GM18868 (cell line): ENCODE measurements at regions not wholly inside any gene's neighbourhood (a gene's known extent, or its start where the extent isn't known, plus 50 kb on each side); places are given as distances from the start of the nearest gene placed in this dataset.

Experiments
- ATAC-seq: cut with Tn5 transposase; IDR thresholded peaks from one replicate; pipeline ENCODE4 v1.9.1; 2021; ENCODE audit warnings: mild to moderate bottlenecking, moderate library complexity; ENCODE audit not compliant: unreplicated experiment

DNA sequence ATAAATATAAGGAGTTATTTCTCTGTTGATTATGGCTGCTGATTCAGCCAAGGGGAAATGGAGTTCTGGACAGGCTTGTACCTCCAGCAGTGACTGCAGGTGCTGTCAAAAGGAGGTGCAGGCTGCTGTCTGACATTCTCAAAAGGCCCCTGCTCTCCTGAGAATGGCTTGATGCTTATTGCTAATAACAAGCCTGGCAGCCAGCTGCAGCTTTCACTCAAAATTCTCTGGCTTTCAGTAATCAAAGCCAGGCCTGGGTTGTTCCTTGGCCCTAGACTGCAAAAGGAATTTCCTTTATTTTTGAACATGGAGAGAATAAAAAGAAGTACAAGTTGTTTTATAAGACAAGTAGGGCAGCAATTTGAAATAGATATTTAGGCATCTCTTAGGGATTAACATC, 575.9 kb downstream of the MID1IP1 start:
- ATAC-seq: no peak

DNA sequence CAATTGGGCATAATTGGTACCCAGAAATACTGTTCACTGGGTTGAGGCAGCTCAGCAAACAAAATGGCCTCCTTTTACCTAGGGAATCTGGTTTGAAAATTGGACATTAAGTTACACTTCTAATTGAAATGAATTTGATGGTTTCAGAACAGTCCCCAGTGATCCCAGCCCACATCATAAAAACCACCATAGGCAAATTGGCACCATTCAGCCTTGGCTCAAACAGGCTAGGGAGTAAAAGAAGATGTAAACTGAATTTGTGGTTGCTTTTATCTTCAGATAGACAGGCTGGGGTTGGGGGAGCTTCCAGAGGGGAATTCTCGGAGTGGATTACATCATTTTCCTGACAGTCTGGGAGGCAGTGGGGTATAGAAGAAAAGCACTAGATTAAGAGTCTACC, 576.5 kb downstream of the MID1IP1 start:
- ATAC-seq: no peak

DNA sequence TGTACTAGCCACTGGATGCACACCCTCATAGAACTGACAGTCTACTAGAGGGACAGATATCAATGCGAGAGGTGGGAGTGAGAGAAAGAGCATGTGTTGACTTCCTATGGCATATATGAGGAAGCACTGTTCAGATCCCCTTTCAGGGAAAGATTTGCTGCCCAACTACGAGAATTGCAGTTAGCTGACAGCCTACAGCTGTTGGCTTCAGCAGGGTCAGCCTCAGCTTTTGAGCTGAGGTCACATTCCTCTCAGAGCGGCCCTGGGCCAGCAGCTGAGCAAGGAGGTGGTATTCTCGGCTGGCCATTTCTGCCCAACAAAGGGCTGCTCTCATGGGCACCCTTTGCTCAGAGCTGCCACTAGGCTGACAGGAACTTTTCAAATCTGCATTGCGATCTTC, 580.2 kb downstream of the MID1IP1 start:
- no peak for ATAC-seq

DNA sequence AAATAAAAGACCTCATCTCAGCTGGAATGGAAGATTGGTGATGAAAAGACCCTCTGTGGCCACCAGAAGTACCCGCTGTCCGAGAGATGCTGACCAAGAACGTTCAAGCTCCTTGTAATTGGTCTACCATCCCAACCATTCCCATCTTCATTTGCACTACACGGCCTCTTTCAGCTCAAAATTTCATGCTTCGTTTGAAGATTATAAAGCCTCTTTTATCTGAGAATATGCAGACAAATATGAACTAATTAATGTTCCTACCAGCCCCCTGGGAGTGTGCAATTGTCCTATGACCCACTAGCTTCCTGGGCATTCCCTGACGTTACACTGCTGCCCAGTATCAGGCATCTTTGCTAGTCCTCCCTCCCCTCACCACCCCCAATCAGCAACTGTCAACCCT, 583.7 kb downstream of the MID1IP1 start:
- ATAC-seq: no peak

DNA sequence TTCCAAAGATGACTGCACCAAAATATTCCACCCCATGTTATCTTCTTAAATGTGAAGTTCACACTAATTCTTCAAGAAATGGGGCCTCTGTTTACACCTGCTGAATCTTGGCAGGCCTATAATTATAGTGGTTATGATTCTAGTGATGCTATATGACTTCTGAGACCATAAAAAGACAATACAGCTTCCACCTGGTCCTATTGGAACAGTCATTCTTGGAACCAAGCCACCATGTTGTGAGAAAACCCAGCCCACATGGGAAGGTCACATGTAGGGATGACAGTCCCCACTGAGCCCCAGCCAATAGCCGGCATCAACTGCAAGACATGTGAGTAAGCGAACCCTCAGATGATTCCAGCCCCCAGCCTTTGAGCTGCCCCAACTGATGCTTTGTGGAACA, 587.5 kb downstream of the MID1IP1 start:
- ATAC-seq: no peak

DNA sequence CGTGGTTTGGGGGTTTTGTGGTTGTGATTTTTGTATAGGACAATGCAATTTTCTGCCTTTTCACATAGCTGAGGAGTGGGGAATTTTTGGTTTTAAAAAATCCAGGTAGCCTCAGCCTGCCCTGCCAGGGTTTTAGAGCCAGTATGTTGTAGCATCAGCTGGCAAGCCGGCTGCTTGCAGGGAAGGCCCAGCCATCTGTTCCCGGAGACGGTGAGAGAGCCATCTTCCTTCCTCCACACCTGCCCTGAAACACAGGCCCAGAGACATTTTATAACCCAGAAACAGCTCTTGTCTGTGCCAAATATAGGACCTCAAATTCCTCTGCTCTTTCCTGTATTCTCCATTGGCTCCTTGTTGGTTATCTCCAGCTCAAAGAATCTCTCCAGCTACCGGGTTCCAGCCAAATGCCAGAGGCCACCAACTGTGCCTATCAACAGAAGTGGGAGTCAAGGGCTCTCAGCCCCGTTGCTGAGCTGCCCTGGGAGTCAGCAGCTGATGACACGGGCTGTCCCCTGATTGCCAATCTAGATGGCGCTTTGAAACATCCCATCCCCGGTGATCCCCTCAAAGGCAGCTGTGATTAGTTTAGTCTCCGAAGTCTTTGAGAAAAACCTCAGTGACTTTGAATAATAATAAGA, 595.2 kb downstream of the MID1IP1 start:
- ATAC-seq: no peak

DNA sequence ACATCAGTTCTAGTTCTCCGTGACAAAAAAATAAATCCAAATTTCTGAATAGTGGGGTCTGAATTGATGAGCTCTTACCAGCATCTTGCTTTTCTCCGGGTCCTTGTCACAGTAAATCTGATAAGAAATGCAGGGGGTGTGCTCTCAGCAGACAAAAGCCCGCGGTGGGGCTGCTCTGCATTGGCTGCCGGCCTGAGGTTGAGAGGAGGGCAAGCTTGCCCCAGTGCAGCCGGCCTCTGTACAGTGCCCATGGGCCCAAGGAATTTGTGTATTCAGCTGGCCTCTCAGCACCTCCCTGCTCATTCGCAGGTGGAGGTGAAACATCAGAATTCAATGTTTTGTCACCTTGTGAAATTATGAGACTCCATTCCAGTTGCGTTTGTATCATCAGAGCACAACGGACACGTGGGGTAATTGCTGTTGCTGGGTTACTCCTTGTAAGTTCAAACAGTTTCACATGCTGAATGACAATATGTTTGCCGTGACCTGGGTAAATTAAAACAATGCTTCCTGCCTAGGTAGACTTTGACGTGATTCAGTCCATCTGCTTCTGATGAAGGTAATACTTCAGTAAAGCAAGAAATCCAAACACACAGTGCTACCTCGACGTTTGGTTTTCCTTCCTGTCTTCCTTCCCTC, 596.4 kb downstream of the MID1IP1 start:
- ATAC-seq: no peak

DNA sequence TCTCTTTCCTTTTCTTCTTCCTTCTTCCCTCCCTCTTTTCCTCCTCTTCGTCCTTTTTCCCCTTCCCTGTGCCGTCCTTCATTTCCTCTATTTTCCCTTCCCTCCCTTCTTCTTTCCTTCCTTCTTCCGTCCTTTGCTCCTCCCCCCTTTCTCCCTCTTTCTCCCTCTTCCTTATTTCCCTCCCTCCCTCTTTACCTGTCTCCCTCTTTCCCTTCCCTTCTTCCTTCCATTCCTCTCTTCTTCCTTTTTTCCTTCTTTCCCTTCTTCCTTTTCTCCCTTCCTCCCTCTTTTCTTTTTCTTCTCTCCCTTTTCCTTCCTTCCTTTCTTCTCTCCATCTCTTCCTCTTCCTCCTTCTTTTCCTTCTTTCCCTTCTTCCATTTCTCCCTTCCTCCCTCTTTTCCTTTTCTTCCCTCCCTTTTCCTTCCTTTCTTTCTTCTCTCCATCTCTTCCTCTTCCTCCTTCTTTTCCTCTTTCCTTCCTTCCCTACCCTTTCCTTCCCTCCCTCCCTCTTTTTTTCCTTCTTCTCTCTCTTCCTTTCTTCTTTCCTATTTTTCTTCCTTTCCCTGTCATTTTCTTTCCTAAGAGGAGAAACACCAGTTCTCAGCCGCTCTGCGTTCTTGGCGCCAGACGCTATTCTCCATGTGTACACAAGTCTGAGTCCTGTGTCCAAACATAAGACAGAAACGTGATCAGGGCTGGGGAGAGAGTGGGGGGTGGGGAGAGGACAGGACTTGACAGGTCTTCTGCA, 597.1 kb downstream of the MID1IP1 start:
- ATAC-seq: no peak

DNA sequence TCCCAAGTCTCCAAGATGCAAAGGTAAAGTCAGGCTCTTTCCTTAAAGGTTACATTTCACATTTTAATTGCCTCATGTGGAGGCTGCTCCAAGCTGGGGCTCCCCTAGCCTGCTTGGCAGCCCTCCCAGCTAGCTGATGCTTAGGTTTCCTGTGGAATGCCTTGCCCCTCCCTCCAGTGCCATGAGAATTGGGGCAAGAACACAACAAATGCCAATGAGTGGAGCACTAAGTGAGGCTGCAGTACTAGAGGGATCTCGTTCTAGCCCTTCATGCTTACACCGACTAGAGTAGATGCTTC, 597.7 kb downstream of the MID1IP1 start:
- no peak for ATAC-seq

DNA sequence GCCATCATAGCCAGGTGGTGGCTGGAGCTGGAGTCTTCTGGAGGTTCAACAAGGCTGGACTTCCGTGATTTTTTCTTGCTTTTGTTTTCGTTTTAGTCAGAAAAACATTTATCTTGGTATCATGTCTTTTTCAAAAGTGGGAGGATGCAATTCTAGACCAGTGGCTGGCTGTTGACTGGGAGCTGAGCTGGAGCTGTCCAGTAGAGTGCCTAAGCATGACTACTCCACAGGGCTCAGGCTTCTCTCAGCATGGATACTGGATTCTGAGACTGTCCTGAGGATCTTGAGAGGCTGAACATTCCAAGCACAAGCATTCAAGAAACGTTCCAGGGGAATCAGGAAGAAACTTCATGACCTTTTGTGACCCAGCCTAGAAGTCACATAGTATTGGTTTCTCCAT, 598.1 kb downstream of the MID1IP1 start:
- ATAC-seq: no peak

DNA sequence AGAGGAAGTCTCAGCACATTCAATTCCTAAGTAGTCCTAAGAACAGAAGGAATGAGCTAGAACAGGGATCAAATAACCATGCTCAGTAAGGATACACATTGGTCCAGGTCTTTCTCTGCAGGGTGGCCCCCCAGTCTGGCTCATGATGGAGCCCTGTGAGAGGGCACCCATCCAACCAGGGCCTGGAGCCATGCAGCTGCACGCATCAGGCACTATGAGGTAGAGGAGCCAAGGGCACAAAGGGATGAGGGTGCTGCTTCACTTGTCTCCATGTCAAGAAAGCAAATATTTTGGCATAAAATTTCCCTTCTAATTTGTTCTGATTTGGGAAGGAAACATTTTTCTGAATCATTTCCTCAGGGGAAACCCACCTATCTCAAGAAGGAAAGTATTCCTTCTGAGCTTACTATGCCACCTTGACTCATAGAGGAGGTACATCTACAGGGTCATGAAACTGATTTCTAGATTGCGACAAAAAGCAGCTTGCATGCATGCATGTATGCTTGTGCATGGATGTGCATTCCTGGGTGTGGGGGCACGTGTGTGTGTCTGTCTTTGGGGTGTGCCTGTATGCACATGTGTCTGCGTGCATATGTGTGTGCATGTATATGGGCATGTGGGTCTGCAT, 600.3 kb downstream of the MID1IP1 start:
- ATAC-seq: no peak

DNA sequence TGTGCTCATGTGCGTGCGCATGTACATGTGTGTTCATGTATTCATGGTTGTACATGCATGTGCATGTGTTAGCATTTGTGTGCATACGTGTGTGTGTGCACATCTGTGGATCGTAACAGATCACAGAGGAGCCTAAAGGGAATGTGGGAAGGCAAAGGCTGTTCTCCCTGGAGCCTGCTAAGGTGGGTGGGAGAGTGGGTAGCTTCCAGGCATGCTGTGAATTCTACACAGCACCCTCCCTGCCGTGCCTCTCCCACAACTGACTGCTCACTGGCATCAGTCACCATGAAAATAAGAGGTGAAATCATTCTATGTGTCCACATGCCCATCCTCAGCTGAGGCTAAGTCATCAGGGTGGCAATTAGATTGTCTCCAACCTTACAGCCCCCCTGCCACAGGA, 600.9 kb downstream of the MID1IP1 start:
- no peak for ATAC-seq

DNA sequence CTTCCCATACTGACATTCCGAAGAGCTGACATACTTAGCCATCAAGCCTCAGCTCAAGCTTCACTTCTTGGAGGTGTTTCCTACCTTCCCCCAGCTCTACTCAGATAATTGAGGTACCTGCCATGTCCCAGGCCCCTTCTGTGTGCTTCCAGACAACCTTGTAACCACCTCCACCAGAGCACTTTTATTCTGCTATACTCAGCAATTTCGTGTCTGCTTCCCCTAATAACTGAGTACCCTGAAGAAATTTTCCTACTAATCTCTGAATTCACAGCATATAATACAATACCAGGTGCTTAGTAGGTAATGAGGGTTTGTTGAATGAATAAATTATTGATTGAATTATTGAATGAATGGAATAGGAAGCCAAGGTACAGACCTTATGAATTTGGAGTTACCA, 605.5 kb downstream of the MID1IP1 start:
- ATAC-seq: no peak

DNA sequence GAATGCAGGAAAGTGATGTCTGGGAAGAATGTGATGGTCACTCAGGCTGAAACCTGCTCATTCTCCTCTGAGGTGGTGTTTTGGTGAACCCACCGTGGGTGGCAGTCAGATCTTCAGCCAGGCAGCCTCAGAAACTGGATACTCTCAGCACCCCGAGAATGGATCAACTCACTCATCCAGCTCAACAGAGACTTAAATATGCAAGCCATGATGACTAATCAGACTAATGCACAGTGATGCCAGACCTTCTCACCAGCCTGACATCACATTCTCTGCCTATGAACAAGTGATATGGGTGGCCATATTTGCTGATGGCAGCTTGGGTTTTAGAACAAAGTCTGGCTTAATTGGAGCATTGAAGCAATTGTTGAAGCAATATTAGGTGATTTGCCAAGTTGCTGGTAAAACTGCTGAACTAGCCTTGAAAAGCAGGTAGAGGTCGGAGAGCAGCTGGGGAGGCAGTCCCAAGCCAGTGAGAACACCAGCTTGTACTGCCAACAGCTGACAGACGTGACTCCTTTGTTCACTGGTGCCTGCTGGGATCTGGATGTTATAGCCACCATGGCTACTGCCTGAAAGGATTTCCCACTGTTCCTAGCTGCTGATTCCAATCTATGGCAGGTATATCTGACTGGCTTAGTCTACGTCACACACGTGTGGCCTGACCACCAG, 608.1 kb downstream of the MID1IP1 start:
- no peak for ATAC-seq

DNA sequence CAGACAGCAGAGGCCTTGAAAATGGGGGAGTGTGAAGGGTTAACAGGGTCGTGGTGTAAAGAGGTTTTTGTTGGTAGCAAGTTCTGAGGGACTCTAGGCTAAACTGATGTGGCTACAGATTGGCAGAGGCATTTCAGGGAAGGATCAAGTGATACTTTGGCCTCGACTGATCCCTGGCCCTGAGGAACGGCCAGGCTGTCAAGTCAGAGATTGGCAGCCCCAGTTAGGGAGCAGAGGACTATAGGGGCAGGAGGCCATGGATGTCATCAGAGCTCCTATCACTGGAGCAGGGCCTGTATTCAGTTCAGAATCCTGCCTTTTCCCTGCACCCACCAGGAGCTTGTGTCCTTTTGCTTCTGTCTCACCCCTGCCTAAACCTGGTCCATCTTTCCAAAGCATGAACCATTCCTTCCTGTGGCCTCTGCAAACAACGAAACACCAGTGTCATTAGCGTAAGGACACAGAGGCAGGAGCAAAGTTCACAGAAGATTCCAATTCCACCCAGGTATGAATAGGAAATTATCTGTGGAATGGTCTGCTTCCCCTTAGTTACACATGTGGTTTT, 613.1 kb downstream of the MID1IP1 start:
- ATAC-seq: no peak

DNA sequence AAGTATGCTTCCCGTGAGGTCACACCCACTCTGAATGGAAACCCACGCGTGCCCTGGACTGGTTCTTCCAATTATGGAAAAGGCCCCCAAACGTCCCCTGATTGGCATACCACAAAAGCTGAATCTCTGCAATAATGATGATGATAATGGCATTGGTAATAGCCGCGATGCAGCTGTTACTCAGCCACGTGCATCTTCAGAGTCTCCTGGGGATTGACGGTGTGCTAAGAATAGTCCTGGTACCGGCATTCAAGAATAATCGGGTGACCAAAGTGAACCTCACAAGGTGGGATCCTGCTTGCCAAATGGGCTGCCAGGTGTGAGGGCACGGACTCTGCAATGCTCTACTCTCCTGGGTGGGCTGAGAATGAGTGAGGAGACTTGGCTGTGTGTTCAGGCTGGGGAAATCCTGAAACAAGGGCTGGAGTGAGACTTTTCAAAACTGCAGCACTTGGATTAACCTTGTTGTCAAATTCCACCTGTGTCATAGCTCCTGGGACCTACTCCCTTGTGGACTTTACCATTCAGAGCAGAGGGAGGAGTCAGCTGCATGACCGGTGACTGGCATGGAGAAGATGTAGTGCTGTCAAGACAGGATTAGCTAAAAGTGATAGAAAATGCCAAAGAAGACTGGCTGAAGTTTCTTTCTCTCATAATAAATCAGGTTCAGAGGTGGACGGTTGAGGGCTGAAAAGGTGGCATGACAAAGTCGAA, 615.4 kb downstream of the MID1IP1 start:
- no peak for ATAC-seq

DNA sequence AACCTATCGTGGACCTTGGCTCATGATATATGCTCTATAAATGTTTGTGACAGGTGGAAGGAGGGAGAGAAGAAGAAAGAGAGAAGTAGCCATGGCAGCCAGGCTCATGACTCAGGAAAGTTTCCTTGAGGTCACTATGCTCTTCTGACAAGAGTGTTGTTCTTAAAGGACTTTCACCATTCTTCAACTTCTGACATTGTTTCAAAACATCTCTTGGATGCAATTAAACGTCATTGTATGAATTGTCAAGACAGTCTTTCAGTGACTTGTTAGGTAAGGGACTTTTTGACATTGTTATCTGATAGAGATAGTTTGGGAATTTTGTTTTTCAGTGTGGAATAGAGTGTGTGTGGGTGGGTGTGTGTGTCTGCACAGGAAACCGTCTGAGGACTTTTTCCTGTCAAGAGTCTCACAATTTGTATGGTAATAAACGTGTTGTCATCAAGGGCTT, 617.0 kb downstream of the MID1IP1 start:
- no peak for ATAC-seq

DNA sequence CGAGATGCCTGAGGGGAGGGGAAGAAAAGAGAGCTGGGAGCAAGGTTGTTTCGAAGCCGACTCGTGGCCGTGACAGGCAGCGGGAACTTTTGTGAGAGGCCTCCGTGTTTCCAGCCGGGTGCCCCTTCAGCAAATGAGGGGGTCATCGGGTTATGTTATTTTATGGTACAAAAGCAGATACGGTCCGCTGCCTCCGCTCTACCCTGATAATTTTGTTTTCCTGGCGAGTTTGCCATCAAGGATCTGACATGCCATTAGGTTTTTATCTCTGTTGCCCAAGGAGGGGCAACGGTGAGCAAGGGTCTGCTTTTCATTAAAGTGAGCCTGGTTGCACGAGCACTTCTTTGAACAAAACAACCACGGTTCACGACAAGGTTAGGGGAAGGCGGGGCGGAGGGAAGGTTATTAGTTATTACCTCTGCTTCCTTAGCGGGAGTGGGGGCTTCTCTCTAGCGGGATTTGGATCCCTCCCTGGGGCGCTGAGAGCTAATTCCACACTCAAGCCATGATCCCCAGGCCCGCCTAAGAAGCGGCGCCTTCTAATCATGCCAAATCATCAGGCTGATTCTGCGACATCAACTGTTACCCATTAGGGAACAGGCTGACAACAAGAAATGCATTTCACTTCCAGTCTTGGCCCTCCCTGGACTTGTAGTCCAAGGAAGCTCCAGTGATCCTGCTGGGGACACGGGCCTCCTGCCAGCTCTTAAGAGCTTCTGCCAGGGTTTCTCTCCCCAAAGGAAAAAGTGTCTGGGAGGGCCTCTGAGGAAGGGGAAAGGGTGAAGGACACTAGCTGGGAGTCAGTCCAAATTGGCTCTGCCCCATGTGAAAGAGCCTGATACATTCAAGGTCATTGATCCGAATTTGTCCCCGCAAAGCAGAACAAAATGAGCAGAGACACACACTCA, 617.7 kb downstream of the MID1IP1 start:
- ATAC-seq: no peak

DNA sequence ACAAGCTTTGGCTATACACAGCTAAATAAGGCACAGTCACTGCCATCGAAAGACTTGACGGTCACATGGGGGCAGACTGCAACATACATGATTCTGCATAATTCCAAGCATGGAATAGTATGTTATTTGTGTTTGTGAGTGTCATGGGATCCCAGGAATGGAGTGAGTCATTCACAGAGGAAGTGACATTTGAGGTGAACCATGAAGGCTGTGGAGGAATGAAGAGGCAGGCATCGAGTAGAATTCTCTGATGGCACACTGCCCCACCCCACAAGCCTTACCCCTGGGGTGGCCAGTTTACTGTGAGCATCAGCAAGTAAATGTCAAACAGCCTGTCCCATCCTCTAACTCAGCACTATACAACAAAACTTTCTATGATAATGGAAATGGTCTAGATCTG, 619.7 kb downstream of the MID1IP1 start:
- no peak for ATAC-seq
